B cell (primary cell): ENCODE measurements at regions not wholly inside any gene's neighbourhood (a gene's known extent, or its start where the extent isn't known, plus 50 kb on each side); places are given as distances from the start of the nearest gene placed in this dataset.

Experiments used
- ATAC-seq: fragments of 200-7000 bp; cut with Tn5 transposase; one replicate; pipeline ENCODE4 v1.10.0; 2021; ENCODE audit warnings: low read depth, mild to moderate bottlenecking, moderate number of reproducible peaks, moderate library complexity
- CTCF ChIA-PET: fragments of 350-600 bp; sonication (Branson Sonifier 250); formaldehyde crosslinking; loops from one replicate; lab custom pipeline; 2021; ENCODE audit warnings: antibody characterized with exemption, inconsistent platforms; lab: Charles Lee
- POLR2A ChIA-PET: fragments of 350-600 bp; sonication (Branson Sonifier 250); formaldehyde crosslinking; loops from one replicate; lab custom pipeline; 2021; ENCODE audit warnings: antibody characterized with exemption; lab: Charles Lee
- DNase-seq: peaks from one replicate; pipeline ENCODE4 v3.0.0; 2013
- H2AFZ ChIP-seq: 2 replicates; pipeline ENCODE4 v1.6.1; 2012; ENCODE audit warnings: mild to moderate bottlenecking, low read depth, low read length; ENCODE audit not compliant: insufficient read depth, poor library complexity, severe bottlenecking
- H3K27ac ChIP-seq, 2 donors: 1 replicate in 1 of 2; 2 replicates in 1 of 2; pipeline ENCODE4 v1.5.1; 2012 to 2013; ENCODE audit warnings: low read length in 2 of 2, mild to moderate bottlenecking in 2 of 2, moderate library complexity in 1 of 2
- H3K27me3 ChIP-seq, 4 experiments: fragments of 200-600 bp in 1 of 4; sonication (generic) in 1 of 4; replicated peaks in 1 of 4; 1 replicate in 2 of 4; 2 replicates in 2 of 4; pipeline versions ENCODE4 v1.6.1 to v1.7.0; 2013 to 2016; ENCODE audit warnings: low read length in 3 of 4, mild to moderate bottlenecking in 2 of 4, mixed read lengths in 1 of 4, moderate library complexity in 1 of 4; ENCODE audit not compliant: insufficient read depth in 4 of 4, control insufficient read depth in 3 of 4; ENCODE audit errors: control extremely low read depth in 1 of 4
- H3K36me3 ChIP-seq, 2 experiments: replicated peaks in 1 of 2; 1 replicate in 1 of 2; 2 replicates in 1 of 2; pipeline versions ENCODE4 v1.6.1 to v1.7.1; 2013; ENCODE audit warnings: low read length in 1 of 2; ENCODE audit not compliant: insufficient read depth in 2 of 2, control insufficient read depth in 1 of 2; ENCODE audit errors: control extremely low read depth in 1 of 2, extremely low read depth in 1 of 2
- H3K4me1 ChIP-seq, 2 donors: fragments of 200-600 bp in 1 of 2; sonication (generic) in 1 of 2; 1 replicate in 1 of 2; 2 replicates in 1 of 2; pipeline versions ENCODE4 v1.5.1 to v1.6.1; 2013 to 2017; ENCODE audit warnings: low read length in 2 of 2; ENCODE audit not compliant: control insufficient read depth in 2 of 2, insufficient read depth in 2 of 2
- H3K4me2 ChIP-seq: replicated peaks from 2 replicates; pipeline ENCODE3; 2012; ENCODE audit warnings: mild to moderate bottlenecking, low read depth, low read length; ENCODE audit not compliant: poor library complexity, severe bottlenecking
- H3K4me3 ChIP-seq, 5 experiments: fragments of 200-600 bp in 1 of 5; sonication (generic) in 1 of 5; 1 replicate in 3 of 5; 2 replicates in 2 of 5; pipeline versions ENCODE4 v1.5.1 to v1.7.0; 2011 to 2016; ENCODE audit warnings: low read length in 4 of 5, mild to moderate bottlenecking in 4 of 5, low read depth in 2 of 5, control low read depth in 1 of 5, moderate library complexity in 1 of 5; ENCODE audit not compliant: insufficient read depth in 1 of 5; ENCODE audit errors: control extremely low read depth in 1 of 5, extremely low read depth in 1 of 5
- H3K79me2 ChIP-seq: fragments of 200-600 bp; sonication (generic); one replicate; pipeline ENCODE4 v1.6.0; 2016; ENCODE audit warnings: low read length; ENCODE audit not compliant: control insufficient read depth, insufficient read depth
- H3K9ac ChIP-seq: fragments of 200-600 bp; sonication (generic); 2 replicates; pipeline ENCODE4 v1.6.1; 2017; ENCODE audit warnings: mild to moderate bottlenecking, low read length, moderate library complexity
- H3K9me3 ChIP-seq, 3 donors: one replicate each; pipeline versions ENCODE4 v1.6.1 to v1.7.1; 2013; ENCODE audit warnings: low read length in 2 of 3; ENCODE audit not compliant: control insufficient read depth in 2 of 3, insufficient read depth in 1 of 3; ENCODE audit errors: control extremely low read depth in 1 of 3
- H4K20me1 ChIP-seq: 2 replicates; pipeline ENCODE4 v1.6.0; 2012; ENCODE audit warnings: mild to moderate bottlenecking, low read length; ENCODE audit not compliant: insufficient read depth, control insufficient read depth, poor library complexity, severe bottlenecking
- H3K27ac Mint-ChIP-seq: one replicate; pipeline ENCODE4 v1.8.0; 2021; ENCODE audit warnings: mixed read lengths
- H3K27me3 Mint-ChIP-seq: one replicate; pipeline ENCODE4 v1.8.0; 2021; ENCODE audit warnings: mixed read lengths
- H3K4me1 Mint-ChIP-seq: one replicate; pipeline ENCODE4 v1.8.0; 2021; ENCODE audit warnings: mixed read lengths
- H3K4me3 Mint-ChIP-seq: one replicate; pipeline ENCODE4 v1.8.0; 2021; ENCODE audit warnings: mixed read lengths
- H3K9me3 Mint-ChIP-seq: one replicate; pipeline ENCODE4 v1.8.0; 2022; ENCODE audit warnings: mixed read lengths; ENCODE audit not compliant: insufficient read depth
- EZH2 ChIP-seq: IDR thresholded peaks from 2 replicates; pipeline ENCODE4 v1.6.1; 2012; ENCODE audit warnings: borderline replicate concordance, low read depth, mild to moderate bottlenecking, moderate library complexity, low read length; ENCODE audit not compliant: insufficient read depth, poor library complexity, severe bottlenecking
- WGBS: methylation state at CpG from one replicate; pipeline ENCODE4 v1.1.5; 2013; ENCODE audit warnings: missing lambda C conversion rate; ENCODE audit not compliant: insufficient coverage; 5-methylcytosine and 5-hydroxymethylcytosine counted together
- intact Hi-C: fragments of 100-400 bp; cut with micrococcal nuclease; formaldehyde crosslinking; loops from one replicate; pipeline ENCODE4 v1.10.0; 2022
- TF ChIP-seq, protein P1 (sequence below): fragments of 200-600 bp; IDR thresholded peaks from one replicate; pipeline ENCODE4 v1.8.0; 2022; ENCODE audit warnings: antibody characterized with exemption, mild to moderate bottlenecking

DNA sequence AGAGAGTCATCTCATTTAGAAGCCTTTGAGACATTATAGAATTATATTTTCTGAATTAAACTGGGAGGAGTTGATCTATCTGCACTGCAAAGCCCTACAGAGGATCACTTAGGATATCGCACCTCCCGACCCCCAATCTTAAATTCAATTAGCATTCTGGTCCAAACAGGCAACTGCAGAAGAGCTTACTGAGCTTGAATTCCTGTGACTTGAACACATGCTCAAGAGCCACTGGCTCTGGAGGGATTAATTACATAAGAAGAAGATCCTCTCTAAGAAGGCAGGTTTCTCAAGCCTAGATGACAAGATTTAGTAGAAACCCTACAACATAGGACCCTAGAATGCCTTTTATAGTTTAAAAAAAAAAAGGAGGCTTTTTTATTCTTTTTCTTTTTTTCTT lies 548.9 kb downstream of the ARAP2 start:
- intact Hi-C loops, result no loop called here
- Histone ChIP-seq H3K4me1 (no peaks in the 10 kb centered on the region), H3K4me3 (no peak overlapping the region), H3K36me3 (no peaks in the 10 kb centered on the region), H3K4me2 (no peak overlapping the region), H3K79me2 (no peaks in the 10 kb centered on the region), H4K20me1 (no peaks in the 10 kb centered on the region), H2AFZ (no peak overlapping the region), H3K27ac (no peak overlapping the region), H3K9me3 (no peaks in the 10 kb centered on the region), H3K9ac (no peak overlapping the region), H3K27me3 (no peaks in the 10 kb centered on the region)
- no peak for ATAC-seq
- H3K4me1 Mint-ChIP-seq, result no peaks in the 10 kb centered on the region
- H3K9me3 Mint-ChIP-seq, result peaks cover 1% of the 10 kb centered on the region
- POLR2A ChIA-PET, result no interaction called here
- no peak for DNase-seq
- no peak for TF ChIP-seq EZH2
- TF ChIP-seq, protein P1, sequence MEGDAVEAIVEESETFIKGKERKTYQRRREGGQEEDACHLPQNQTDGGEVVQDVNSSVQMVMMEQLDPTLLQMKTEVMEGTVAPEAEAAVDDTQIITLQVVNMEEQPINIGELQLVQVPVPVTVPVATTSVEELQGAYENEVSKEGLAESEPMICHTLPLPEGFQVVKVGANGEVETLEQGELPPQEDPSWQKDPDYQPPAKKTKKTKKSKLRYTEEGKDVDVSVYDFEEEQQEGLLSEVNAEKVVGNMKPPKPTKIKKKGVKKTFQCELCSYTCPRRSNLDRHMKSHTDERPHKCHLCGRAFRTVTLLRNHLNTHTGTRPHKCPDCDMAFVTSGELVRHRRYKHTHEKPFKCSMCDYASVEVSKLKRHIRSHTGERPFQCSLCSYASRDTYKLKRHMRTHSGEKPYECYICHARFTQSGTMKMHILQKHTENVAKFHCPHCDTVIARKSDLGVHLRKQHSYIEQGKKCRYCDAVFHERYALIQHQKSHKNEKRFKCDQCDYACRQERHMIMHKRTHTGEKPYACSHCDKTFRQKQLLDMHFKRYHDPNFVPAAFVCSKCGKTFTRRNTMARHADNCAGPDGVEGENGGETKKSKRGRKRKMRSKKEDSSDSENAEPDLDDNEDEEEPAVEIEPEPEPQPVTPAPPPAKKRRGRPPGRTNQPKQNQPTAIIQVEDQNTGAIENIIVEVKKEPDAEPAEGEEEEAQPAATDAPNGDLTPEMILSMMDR, result no peak
- CTCF ChIA-PET, result no interaction called here
- no peak overlapping the region for H3K4me3 Mint-ChIP-seq
- 70% methylated on average over 2 of the region's 2 CpGs for WGBS
- H3K27me3 Mint-ChIP-seq, result no peaks in the 10 kb centered on the region
- H3K27ac Mint-ChIP-seq, result no peak overlapping the region

DNA sequence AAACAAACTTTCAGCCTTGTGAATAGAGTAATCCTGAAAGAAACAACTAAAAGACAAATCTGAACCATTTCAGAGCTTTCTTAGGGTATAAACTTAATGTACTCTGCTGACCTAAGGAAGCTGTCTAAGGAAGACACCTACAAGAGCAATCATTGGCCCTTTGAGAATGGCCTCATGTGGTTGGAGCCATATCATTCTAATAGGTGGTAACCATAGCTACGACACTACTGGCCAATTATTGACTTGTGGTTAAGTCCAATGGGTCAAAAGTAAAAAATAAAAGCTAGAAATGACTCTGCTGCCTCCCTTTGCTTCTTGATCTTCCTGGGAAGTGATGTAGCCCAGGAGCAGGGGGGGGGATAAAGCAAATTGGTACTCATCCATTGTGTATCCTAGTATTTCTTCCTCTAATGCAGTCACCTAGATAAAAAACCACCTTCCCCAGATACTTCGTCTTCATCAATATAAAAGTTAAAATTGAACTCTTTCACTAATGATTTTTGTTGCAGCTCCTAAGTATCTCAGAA lies 547.0 kb downstream of the ARAP2 start:
- 50% methylated on average over 1 of the region's 2 CpGs for WGBS
- Histone ChIP-seq H3K27ac (no peak overlapping the region), H3K4me3 (no peak overlapping the region), H3K9ac (no peak overlapping the region), H3K27me3 (no peaks in the 10 kb centered on the region), H3K9me3 (no peaks in the 10 kb centered on the region), H3K4me2 (no peak overlapping the region), H2AFZ (no peak overlapping the region), H4K20me1 (no peaks in the 10 kb centered on the region), H3K79me2 (no peaks in the 10 kb centered on the region), H3K36me3 (no peaks in the 10 kb centered on the region), H3K4me1 (no peaks in the 10 kb centered on the region)
- intact Hi-C loops, result no loop called here
- Mint-ChIP-seq H3K9me3 (peaks cover 2% of the 10 kb centered on the region), H3K27ac (no peak overlapping the region), H3K4me1 (no peaks in the 10 kb centered on the region), H3K27me3 (no peaks in the 10 kb centered on the region), H3K4me3 (no peak overlapping the region)
- POLR2A ChIA-PET, result no interaction called here
- CTCF ChIA-PET, result no interaction called here
- TF ChIP-seq, protein P1, result no peak
- TF ChIP-seq EZH2, result no peak
- ATAC-seq, result no peak
- DNase-seq, result no peak
